Urinary bladder (tissue), 3 donors: ENCODE measurements at regions not wholly inside any gene's neighbourhood (a gene's known extent, or its start where the extent isn't known, plus 50 kb on each side); places are given as distances from the start of the nearest gene placed in this dataset.

Source experiments
- DNase-seq: peaks from one replicate; pipeline ENCODE4 v3.0.0-alpha.2; 2015; ENCODE audit errors: extremely low spot score
- H3K27ac ChIP-seq: one replicate; pipeline ENCODE4 v1.5.1; 2013; ENCODE audit warnings: low read depth, mild to moderate bottlenecking, moderate library complexity
- H3K36me3 ChIP-seq: one replicate; pipeline ENCODE4 v1.6.1; 2013; ENCODE audit warnings: mild to moderate bottlenecking, moderate library complexity; ENCODE audit not compliant: insufficient read depth
- H3K4me1 ChIP-seq: one replicate; pipeline ENCODE4 v1.6.1; 2013; ENCODE audit warnings: mild to moderate bottlenecking, moderate library complexity; ENCODE audit not compliant: insufficient read depth
- H3K4me3 ChIP-seq: one replicate; pipeline ENCODE4 v1.5.1; 2013; ENCODE audit warnings: low read depth, low read length
- WGBS: extraction: QIAGEN DNeasy Blood & Tissue Kit; methylation state at CpG from one replicate; pipeline ENCODE4 v1.1.7; 2013; 5-methylcytosine and 5-hydroxymethylcytosine counted together
- donor health status: healthy with polysubstance abuse.
- donor health status: healthy.

DNA sequence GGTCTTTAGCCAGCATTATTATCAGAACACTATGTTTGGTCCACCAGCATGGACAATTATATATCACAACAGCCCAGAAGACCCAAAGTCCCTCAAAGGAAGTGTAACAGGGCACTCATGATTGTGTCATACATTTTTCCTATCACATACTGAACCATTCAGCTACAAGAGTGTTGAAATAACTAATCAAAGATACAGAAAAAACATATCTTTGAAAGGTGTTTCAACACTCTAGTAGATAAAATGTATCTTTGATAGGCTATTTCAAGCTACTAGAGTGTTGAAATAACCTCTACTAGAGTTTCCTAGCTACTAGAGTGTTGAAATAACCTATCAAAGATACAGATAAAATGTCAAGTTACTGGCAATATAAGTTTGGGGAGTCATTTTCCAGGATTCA lies 545.0 kb downstream of the PRR16 start:
- Histone ChIP-seq H3K4me1 (no peaks in the 10 kb centered on the region), H3K27ac (no peak overlapping the region), H3K36me3 (no peaks in the 10 kb centered on the region), H3K4me3 (no peak overlapping the region)
- DNase-seq = no peak

DNA sequence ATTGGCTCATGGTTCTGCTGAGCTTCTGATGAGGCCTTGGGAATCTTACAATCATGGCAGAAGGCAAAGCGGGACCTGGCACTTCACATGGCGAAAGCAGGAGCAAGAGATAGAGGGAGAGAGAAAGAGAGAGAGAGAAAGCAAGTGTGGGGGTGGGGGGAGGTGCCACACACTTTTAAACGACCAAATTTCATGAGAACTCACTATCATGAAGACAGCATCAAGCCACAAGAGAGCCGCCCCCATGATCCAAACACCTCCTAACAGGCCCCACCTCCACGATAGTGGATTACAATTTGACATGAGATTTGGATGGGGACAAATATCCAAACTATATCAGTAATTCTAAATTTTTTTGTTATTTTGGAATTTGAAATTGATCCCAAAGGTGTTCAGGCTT lies 553.9 kb downstream of the PRR16 start:
- 88% methylated on average over 5 of the region's 5 CpGs for WGBS
- Histone ChIP-seq H3K36me3 (no peaks in the 10 kb centered on the region), H3K27ac (no peak overlapping the region), H3K4me3 (no peak overlapping the region), H3K4me1 (no peaks in the 10 kb centered on the region)
- no peak for DNase-seq

DNA sequence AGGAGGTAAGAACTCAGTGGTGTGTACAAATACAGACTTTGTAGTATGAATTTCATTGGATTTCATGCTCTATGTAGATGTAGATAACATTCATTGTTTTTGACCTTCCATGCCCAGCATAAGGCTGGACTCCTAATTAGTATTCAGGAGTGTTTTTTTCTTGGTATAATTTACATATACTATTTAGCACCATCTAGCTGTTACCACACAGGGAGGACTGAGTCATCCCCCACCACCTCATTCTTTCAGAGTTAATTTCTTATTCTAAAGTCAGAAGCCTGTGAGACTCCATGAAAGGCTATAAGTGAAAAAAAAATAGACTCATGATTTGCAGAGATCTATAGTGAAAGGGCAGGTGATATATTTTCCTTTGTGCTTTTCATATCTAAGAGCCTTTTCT lies 555.0 kb downstream of the PRR16 start:
- no peaks in the 10 kb centered on the region for H3K36me3 ChIP-seq

DNA sequence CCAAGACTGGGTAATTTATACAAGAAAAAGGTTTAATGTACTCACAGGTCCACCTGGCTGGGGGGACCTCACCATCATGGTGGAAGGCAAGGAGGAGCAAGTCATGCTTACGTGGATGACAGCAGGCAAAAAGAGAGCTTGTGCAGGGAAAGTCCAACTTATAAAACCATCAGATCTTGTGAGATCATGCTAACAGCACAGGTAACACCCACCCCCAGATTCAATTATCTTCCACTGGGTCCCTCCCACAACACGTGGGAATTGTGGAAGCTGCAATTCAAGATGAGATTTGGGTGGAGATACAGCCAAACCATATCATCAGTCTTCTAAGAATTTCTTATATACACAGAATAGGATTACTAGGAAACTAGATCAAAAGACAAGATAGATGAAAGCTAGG lies 555.6 kb downstream of the PRR16 start:
- DNase-seq = no peak
- WGBS = 59% methylated on average over 2 of the region's 2 CpGs
- no peak overlapping the region for H3K4me3 ChIP-seq

More for the DNA sequence above, 555.0 kb downstream of the PRR16 start:
- Histone ChIP-seq H3K4me3 (no peak overlapping the region), H3K4me1 (no peaks in the 10 kb centered on the region), H3K27ac (no peak overlapping the region)
- no peak for DNase-seq

DNA sequence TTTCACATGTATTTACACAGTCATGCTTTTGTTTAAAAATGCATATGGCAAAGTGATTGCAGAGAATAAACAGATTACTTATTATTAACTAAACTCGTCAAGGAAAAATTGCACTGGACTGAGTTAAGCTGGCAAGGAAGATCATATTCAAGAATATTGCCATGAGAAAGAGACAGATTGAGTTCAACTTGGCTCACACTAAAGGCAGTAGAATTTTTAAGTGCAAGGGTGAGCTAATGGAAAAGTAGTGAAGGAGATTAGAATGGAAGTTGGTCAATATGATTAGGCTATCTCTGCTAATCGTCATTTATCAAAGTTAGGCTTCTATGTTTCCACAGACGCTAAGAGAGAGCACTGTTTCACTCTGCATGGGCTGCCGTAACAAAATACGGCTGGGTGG lies 557.6 kb downstream of the PRR16 start:
- no peak for DNase-seq
- 60% methylated on average over 5 of the region's 5 CpGs for WGBS
- Histone ChIP-seq H3K27ac (no peak overlapping the region), H3K36me3 (no peaks in the 10 kb centered on the region), H3K4me1 (no peaks in the 10 kb centered on the region), H3K4me3 (no peak overlapping the region)

More for the DNA sequence above, 555.6 kb downstream of the PRR16 start:
- no peak overlapping the region for H3K27ac ChIP-seq
- H3K36me3 ChIP-seq = no peaks in the 10 kb centered on the region
- H3K4me1 ChIP-seq = no peaks in the 10 kb centered on the region

DNA sequence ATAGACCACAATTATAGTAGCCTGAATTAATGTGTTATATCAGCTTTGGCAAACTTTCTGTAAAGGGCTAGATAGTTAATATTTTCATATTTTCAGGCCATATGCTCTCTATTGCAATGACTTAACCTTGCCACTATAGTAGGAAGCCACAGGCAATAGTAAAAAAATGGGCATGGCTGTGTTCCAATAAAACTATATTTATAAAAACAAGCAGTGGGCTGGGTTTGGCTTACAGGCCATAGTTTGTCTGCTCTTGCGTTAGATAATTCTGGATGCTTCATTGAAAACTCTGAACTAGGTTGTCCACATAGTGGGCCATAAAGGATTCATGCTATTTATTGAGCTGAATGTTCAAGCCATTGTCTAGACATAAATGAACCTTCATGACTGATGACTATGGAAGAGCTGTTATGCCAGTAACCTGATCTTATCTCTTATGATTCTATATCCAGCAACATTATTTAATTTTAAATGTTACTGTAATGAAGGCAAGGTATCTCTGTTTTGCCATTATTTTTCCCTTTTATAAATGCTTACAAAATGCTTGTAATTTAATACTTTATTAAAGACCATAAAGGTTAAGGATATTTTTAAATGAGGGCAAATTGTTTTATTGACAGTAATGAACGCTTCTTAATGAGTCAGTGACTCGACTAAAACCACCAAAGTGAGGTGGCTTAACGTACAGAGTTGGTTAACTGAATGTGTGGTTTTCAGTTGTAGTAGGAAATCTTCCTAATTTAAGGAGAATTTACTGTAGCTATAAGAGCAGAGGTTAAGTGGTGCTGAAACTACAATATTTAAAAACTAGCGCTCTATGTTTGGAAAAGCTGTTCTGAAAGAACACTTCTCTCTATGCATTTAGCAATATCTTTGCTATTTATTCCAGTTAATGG lies 560.6 kb downstream of the PRR16 start:
- 90% methylated on average over 5 of the region's 5 CpGs for WGBS
- Histone ChIP-seq H3K4me3 (no peak overlapping the region), H3K36me3 (no peaks in the 10 kb centered on the region), H3K27ac (no peak overlapping the region), H3K4me1 (no peaks in the 10 kb centered on the region)
- DNase-seq = no peak

DNA sequence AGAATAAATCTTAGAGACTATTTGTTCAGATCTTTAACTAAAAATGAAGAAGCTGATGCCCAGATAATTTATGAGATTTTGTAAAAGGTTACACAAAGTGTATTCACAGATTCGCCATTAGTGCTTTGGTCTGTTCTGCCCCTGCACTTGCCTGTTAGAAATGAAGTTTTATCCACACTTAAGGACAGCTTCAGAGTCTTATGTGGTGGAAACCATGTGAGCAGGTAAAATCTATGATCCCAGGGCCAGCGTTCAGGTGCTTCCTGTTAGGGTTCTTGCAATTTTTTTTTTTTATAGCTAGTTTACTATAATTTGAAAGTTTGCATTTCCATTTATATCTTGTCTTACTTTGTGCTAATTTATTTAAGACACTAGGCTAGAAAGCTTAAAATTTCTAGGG lies 561.6 kb downstream of the PRR16 start:
- Histone ChIP-seq H3K4me1 (no peaks in the 10 kb centered on the region), H3K36me3 (no peaks in the 10 kb centered on the region), H3K27ac (no peak overlapping the region), H3K4me3 (no peak overlapping the region)
- WGBS = 89% methylated on average over 2 of the region's 2 CpGs
- DNase-seq = no peak

DNA sequence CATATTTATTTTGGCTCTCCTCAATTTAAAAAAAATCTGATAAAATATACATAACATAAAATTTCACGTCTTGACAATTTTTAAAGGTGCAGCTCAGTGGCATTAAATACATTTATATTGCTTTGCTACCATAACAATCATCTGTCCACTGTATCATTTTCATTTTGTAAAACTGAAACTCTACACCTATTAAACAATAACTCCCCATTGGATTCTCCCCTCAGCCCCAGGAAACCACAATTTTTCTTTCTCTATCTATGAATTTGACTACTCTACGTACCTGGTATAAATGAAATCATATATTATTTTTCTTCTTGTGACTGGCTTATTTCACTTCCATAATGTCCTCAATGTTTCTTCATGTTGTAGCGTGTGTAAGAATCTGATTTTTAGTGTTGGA lies 563.5 kb downstream of the PRR16 start:
- Histone ChIP-seq H3K4me3 (no peak overlapping the region), H3K27ac (no peak overlapping the region), H3K36me3 (no peaks in the 10 kb centered on the region), H3K4me1 (no peaks in the 10 kb centered on the region)
- DNase-seq = no peak
- 94% methylated on average over 3 of the region's 3 CpGs for WGBS

DNA sequence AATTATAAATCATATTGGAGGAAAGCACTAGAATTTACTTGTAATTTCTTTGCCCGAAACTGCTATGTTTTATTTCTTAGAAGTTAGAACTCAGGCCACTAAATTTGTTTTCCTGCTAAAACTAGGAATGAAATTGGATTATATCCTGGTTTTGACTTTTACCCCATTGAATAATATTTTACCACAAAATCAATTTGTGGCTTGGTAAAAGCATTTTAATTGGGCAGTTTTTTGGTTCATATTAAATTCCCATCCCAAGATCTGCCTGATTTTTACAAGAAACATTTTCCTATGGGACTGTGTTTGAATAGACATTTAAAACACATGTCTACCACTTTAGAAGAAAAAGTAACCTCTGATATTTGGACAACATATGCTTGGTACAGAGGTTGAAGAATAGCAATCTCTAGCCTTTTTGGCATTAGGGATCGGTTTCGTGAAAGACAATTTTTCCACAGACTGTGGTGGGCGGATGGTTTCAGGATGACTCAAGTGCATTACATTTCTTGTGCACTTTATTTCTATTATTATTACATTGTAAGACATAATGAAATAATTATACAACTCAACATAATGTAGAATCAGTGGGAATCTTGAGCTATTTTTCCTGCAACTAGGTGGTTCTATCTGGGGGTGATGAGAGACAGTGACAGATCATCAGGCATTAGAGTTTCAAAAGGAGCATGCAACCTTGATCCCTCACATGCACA lies 565.6 kb downstream of the PRR16 start:
- H3K4me1 ChIP-seq = no peaks in the 10 kb centered on the region
- no peaks in the 10 kb centered on the region for H3K36me3 ChIP-seq
- 89% methylated on average over 4 of the region's 4 CpGs for WGBS
- no peak for DNase-seq
- no peak overlapping the region for H3K27ac ChIP-seq
- no peak overlapping the region for H3K4me3 ChIP-seq

DNA sequence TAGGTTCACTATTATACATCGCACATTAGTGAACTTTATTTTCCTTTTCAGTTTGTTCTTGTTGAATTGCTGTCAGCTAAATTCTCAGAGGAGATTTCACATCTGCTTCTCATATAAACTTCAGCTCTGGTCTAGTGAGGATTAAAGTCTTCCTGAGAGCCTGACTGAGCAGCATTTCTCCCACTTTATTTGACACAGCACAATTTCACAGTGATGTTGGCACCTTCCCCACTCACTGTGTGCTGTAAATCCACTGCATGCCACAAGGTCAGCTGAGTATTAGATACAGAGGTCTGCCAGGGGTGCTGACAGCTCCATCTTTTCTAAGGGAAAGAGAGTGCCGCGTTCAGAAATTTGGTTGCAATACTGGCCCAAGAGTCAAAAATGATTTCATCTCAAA lies 567.4 kb downstream of the PRR16 start:
- 29% methylated on average over 3 of the region's 3 CpGs for WGBS
- no peaks in the 10 kb centered on the region for H3K4me1 ChIP-seq
- DNase-seq = peak; percentile 4

DNA sequence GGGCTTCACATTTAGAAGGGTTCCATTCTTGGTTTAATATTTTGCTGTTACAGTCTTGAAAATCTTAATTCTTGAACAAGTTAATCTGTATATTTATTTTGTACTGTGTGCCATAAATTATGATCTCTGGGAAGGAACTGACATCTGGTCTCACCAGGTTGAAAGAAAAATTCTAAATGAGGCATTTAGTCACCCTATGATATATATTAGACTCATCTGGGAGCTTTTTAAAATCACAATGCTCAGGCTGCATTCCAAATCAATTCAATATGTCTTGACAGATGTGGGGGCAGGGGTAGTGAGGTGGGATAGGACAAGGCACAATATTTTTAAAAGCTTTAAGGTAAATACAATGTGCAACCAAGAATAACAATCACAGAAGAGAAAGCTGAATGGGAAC lies 569.2 kb downstream of the PRR16 start:
- no peak overlapping the region for H3K27ac ChIP-seq

More for the DNA sequence above, 567.4 kb downstream of the PRR16 start:
- no peak overlapping the region for H3K4me3 ChIP-seq
- H3K27ac ChIP-seq = no peak overlapping the region
- H3K36me3 ChIP-seq = no peaks in the 10 kb centered on the region

DNA sequence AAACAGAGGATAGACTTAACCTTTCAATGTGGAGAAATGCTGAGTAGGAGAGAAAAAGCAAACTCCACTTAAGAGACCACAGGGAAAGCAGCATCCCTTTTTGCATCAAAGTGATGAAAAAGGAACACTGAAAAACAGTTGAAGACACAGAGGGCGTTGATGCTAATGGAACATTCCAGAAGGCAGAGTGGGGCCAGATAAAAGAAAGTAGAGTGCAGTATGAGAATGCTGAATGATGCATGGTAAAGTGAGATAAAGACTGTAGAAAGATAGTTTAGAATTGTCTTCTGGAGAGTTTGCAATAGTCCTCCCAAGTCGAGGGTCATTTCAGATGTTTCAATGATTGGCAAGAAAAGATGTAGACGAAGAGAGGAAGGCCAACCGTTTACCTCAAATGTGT lies 574.3 kb downstream of the PRR16 start:
- no peaks in the 10 kb centered on the region for H3K4me1 ChIP-seq
- no peak overlapping the region for H3K4me3 ChIP-seq
- 67% methylated on average over 4 of the region's 4 CpGs for WGBS
- no peak overlapping the region for H3K27ac ChIP-seq
- DNase-seq = no peak
- no peaks in the 10 kb centered on the region for H3K36me3 ChIP-seq

More for the DNA sequence above, 569.2 kb downstream of the PRR16 start:
- Histone ChIP-seq H3K36me3 (no peaks in the 10 kb centered on the region), H3K4me1 (no peaks in the 10 kb centered on the region), H3K4me3 (no peak overlapping the region)
- DNase-seq = no peak

DNA sequence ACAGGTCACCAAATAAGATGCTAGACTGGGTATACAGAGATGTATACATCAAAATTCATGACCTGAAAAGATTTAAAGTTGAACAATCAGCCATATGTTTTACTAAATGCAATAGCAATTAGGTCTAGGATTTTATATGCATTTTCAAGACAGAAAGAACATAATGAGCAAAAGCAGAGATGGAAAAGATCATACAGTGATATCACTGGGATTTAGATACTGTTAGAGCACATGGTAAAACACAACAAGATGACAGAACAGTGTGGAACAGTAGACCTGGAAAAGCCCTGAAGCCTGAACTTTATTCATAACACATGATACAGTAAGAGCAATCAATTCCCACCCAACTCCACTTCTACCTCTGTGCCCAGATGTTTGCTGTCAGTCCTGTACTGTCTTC lies 585.9 kb downstream of the PRR16 start:
- DNase-seq = no peak
- H3K4me1 ChIP-seq = no peaks in the 10 kb centered on the region
- H3K4me3 ChIP-seq = no peak overlapping the region
- H3K27ac ChIP-seq = no peak overlapping the region
- H3K36me3 ChIP-seq = no peaks in the 10 kb centered on the region
